Thyroid gland (tissue), 4 donors: ENCODE measurements at regions not wholly inside any gene's neighbourhood (a gene's known extent, or its start where the extent isn't known, plus 50 kb on each side); places are given as distances from the start of the nearest gene placed in this dataset.

Experiments
- DNase-seq, 2 donors: peaks; one replicate each; pipeline ENCODE4 v3.0.0-alpha.2; 2019
- H3K27ac ChIP-seq, 3 donors: fragments of 200-600 bp; sonication (generic); 1 replicate in 2 of 3; 2 replicates in 1 of 3; pipeline ENCODE4 v1.5.1; 2016 to 2019; ENCODE audit warnings: mild to moderate bottlenecking in 1 of 3, moderate library complexity in 1 of 3
- H3K27me3 ChIP-seq: fragments of 200-600 bp; sonication (generic); one replicate; pipeline ENCODE4 v1.5.1; 2019
- H3K36me3 ChIP-seq, 2 donors: fragments of 200-600 bp; sonication (generic); one replicate each; pipeline ENCODE4 v1.5.1; 2016 to 2019
- H3K4me1 ChIP-seq, 2 donors: fragments of 200-600 bp; sonication (generic); one replicate each; pipeline ENCODE4 v1.5.1; 2017 to 2019
- H3K4me3 ChIP-seq, 3 donors: fragments of 200-600 bp; sonication (generic); replicated peaks in 1 of 3; 1 replicate in 2 of 3; 2 replicates in 1 of 3; pipeline ENCODE4 v1.5.1; 2016; ENCODE audit warnings: mild to moderate bottlenecking in 1 of 3
- H3K9me3 ChIP-seq: fragments of 200-600 bp; sonication (generic); one replicate; pipeline ENCODE4 v1.5.1; 2017
- POLR2A ChIP-seq, 2 donors: fragments of 450-650 bp; IDR thresholded peaks; one replicate each; pipeline ENCODE4 v1.6.1; 2017; ENCODE audit warnings: antibody characterized with exemption in 2 of 2, mild to moderate bottlenecking in 2 of 2, moderate library complexity in 1 of 2
- WGBS, 2 donors: methylation state at CpG; one replicate each; pipeline ENCODE4 v1.1.5; 2017; 5-methylcytosine and 5-hydroxymethylcytosine counted together
- intact Hi-C: fragments of 100-400 bp; cut with DNase I; formaldehyde crosslinking; loops from one replicate; pipeline ENCODE4 v1.15.1; 2023
- TF ChIP-seq, protein P1 (sequence below), 6 experiments: fragments of 200-600 bp in 3 of 6; fragments of 450-650 bp in 3 of 6; sonication (generic) in 3 of 6; IDR thresholded peaks; one replicate each; pipeline ENCODE4 v1.5.1; 2016 to 2019; ENCODE audit warnings: antibody characterized with exemption in 6 of 6, mild to moderate bottlenecking in 2 of 6, inconsistent platforms in 1 of 6, moderate library complexity in 1 of 6

DNA sequence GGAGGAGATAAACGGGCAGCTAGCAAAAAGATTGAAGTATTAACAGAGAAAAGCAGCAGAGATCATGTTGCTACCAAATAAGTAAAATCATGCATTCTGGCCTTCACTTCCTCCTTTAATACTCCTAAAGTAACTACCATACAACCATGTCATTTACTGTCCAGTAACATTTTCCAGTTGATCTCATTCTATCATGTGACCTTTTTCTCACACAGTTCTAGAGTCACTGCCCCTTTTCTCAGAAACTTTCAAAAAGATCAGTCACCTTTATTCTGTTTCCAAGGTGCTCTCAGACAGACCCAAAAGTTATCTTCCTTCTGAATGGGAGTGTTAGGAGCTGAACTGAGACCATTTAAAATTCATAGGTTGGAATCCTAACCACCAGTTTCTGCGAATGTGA, 984.4 kb downstream of the FAM181B start:
- no peaks in the 10 kb centered on the region for H3K27me3 ChIP-seq
- no peak overlapping the region for H3K4me3 ChIP-seq
- no peak overlapping the region for H3K27ac ChIP-seq
- no peaks in the 10 kb centered on the region for H3K36me3 ChIP-seq
- TF ChIP-seq, protein P1, sequence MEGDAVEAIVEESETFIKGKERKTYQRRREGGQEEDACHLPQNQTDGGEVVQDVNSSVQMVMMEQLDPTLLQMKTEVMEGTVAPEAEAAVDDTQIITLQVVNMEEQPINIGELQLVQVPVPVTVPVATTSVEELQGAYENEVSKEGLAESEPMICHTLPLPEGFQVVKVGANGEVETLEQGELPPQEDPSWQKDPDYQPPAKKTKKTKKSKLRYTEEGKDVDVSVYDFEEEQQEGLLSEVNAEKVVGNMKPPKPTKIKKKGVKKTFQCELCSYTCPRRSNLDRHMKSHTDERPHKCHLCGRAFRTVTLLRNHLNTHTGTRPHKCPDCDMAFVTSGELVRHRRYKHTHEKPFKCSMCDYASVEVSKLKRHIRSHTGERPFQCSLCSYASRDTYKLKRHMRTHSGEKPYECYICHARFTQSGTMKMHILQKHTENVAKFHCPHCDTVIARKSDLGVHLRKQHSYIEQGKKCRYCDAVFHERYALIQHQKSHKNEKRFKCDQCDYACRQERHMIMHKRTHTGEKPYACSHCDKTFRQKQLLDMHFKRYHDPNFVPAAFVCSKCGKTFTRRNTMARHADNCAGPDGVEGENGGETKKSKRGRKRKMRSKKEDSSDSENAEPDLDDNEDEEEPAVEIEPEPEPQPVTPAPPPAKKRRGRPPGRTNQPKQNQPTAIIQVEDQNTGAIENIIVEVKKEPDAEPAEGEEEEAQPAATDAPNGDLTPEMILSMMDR (IDR thresholded peaks at IDR 0.05): no peak
- TF ChIP-seq POLR2A (IDR thresholded peaks at IDR 0.05): no peak
- intact Hi-C loops: no loop called here
- H3K4me1 ChIP-seq: no peaks in the 10 kb centered on the region
- no peaks in the 10 kb centered on the region for H3K9me3 ChIP-seq
- 83 to 91% methylated on average over 2 of the region's 2 CpGs for WGBS, 2 donors
- no peak for DNase-seq

DNA sequence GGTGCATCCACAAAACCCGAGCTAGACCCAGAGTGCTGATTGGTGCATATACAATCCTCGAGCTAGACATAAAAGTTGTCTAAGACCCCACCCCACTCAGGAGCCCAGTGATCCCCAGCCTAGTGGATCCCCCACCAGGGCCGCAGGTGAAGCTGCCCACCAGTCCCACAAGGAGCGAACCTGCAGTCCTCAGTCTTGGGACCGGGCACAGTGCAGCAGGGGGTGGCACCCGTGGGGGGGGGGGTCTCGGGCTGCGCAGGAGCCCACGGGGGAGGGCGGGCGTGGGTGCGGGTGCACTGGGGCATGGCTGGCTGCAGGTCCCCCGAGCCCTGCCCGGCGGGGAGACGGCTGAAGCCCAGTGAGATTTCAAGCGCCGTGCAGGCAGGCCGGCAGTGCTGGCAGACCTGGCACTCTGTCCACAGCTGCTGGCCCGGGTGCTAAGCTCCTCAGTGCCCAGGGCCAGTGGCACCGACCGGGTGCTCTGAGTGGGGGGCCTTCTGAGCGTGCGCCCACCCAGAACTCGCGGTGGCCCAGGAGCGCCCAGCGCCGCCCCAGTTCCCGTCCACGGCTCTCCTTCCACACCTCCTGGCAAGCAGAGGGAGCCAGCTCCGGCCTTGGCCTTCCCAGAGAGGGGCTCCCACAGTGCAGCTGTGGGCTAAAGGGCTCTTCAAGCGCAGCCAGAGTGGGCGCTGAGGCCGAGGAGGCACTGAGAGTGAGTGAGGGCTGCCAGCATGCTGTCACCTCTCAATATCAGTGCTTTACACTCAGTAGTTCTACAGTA, 989.1 kb downstream of the FAM181B start:
- intact Hi-C loops: no loop called here
- TF ChIP-seq POLR2A (IDR thresholded peaks at IDR 0.05): no peak
- TF ChIP-seq, protein P1 (IDR thresholded peaks at IDR 0.05): no peak
- Histone ChIP-seq H3K27ac (no peak overlapping the region), H3K36me3 (no peaks in the 10 kb centered on the region), H3K27me3 (no peaks in the 10 kb centered on the region), H3K4me1 (no peaks in the 10 kb centered on the region), H3K9me3 (no peaks in the 10 kb centered on the region), H3K4me3 (no peak overlapping the region)
- WGBS, 2 donors: 94 to 95% methylated on average over 11 to 18 of the region's 35 CpGs
- DNase-seq: no peak

DNA sequence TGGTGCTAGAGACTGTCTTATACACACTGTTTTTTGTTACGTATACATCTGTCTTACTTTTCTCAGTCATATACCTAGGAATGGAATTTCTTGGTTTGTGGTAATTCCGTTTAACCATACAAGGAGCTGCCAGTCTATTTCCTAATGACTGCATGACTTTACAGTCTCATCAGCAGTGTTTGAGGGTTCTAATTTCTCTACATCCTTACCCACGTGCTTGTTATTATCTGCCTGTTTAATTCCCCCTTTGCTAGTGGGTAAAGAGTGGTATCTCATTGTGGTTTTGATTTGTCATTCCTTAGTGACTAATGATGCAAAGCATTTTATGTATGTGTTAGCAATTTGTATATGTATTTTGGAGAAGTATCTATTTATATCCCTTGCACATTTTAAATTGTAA, 1008.0 kb downstream of the FAM181B start:
- WGBS, 2 donors: 76 to 80% methylated on average over 3 of the region's 3 CpGs
- TF ChIP-seq, protein P1 (IDR thresholded peaks at IDR 0.05): no peak
- TF ChIP-seq POLR2A (IDR thresholded peaks at IDR 0.05): no peak

DNA sequence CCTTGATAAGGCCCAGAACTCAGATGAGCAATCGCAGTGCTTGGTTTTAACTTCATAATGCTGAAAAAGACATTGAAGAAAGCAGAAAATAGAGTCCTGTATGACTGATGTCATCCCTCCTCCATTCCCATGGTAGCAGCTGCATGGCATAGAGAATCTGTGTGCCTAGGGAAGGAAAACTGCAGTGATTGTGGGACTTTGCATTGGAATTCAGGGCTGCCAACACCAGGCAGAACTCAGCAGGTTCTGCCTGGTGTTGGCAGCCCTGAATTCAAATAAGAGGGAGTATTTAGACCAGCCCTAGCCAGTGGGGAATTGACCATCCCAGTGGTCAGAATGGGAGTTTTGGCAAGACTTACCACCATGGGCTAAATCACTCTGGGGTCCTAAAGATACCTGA, 1016.0 kb downstream of the FAM181B start:
- Histone ChIP-seq H3K9me3 (peaks cover under 1% of the 10 kb centered on the region), H3K27me3 (no peaks in the 10 kb centered on the region), H3K27ac (no peak overlapping the region), H3K36me3 (no peaks in the 10 kb centered on the region), H3K4me3 (no peak overlapping the region), H3K4me1 (no peaks in the 10 kb centered on the region)
- no peak for TF ChIP-seq POLR2A (IDR thresholded peaks at IDR 0.05)
- TF ChIP-seq, protein P1 (IDR thresholded peaks at IDR 0.05): no peak
- intact Hi-C loops: no loop called here
- DNase-seq: no peak
- 82 to 90% methylated on average over 1 of the region's 1 CpG for WGBS, 2 donors

More for the DNA sequence above, 1008.0 kb downstream of the FAM181B start:
- no peak for DNase-seq
- H3K27ac ChIP-seq: no peak overlapping the region
- H3K27me3 ChIP-seq: no peaks in the 10 kb centered on the region
- no peaks in the 10 kb centered on the region for H3K4me1 ChIP-seq
- H3K36me3 ChIP-seq: no peaks in the 10 kb centered on the region
- intact Hi-C loops: no loop called here
- peaks cover 4% of the 10 kb centered on the region for H3K9me3 ChIP-seq
- no peak overlapping the region for H3K4me3 ChIP-seq

DNA sequence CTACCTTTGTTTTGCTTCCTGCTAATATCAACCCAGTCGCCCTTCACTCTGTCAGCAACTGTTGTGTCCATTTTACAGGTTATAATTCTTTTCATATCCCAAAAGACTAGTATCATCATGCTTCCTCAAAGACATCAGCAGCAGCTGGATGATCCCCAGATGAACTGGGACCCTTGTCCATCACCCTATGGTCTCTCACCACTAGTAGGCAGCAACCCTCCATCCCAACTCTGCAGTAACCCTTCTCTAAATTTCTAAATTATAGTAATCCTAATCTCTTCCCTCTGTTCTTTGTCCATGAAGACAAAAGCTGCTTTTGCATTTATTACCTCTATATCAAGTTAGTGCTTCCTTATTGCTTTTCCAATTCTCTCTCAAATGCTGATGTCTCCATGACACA, 1025.8 kb downstream of the FAM181B start:
- Histone ChIP-seq H3K27ac (no peak overlapping the region), H3K4me1 (no peaks in the 10 kb centered on the region), H3K36me3 (no peaks in the 10 kb centered on the region), H3K27me3 (no peaks in the 10 kb centered on the region), H3K4me3 (no peak overlapping the region), H3K9me3 (no peaks in the 10 kb centered on the region)
- 37 to 68% methylated on average over 1 of the region's 1 CpG for WGBS, 2 donors
- intact Hi-C loops: no loop called here
- DNase-seq: no peak
- TF ChIP-seq, protein P1 (IDR thresholded peaks at IDR 0.05): no peak
- TF ChIP-seq POLR2A (IDR thresholded peaks at IDR 0.05): no peak
